ENCODE measurements at regions not wholly inside any gene's neighbourhood (a gene's known extent, or its start where the extent isn't known, plus 50 kb on each side); places are given as distances from the start of the nearest gene placed in this dataset.
A peak's percentile ranks its signal among the peaks of the same experiment; 100 is the strongest.

- DNase-seq (ENCODE audit: low spot score) = no peak
Observed at GRCh38 chr11:32039149-32039548, 51.7 kb upstream of the RCN1 start.

GRCh38 chr11:32034680-32035079 lies 56.2 kb upstream of the RCN1 start:
- no peak for DNase-seq (ENCODE audit: low spot score)

DNA sequence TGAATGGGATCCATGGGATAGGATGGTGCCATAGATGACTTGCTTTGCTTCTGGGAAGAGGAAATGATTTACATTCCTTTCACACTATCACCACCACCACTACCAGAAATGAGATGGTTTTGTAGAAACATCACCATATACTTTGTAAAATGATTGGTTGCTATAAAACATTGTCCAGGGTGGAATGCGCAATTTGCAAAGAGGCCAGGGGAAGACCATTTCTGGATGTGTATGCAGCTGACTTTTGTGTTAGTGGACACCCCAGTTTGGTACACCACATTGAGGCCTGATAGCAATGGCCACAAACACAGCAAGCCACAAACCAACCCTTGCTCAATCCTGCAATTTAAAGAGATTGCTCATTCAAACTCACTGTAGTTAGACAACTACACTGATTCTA lies 56.7 kb upstream of the RCN1 start:
- no peak for DNase-seq (ENCODE audit: low spot score)

GRCh38 chr11:32033491-32033890 lies 57.4 kb upstream of the RCN1 start:
- DNase-seq (ENCODE audit: low spot score) = no peak

DNA sequence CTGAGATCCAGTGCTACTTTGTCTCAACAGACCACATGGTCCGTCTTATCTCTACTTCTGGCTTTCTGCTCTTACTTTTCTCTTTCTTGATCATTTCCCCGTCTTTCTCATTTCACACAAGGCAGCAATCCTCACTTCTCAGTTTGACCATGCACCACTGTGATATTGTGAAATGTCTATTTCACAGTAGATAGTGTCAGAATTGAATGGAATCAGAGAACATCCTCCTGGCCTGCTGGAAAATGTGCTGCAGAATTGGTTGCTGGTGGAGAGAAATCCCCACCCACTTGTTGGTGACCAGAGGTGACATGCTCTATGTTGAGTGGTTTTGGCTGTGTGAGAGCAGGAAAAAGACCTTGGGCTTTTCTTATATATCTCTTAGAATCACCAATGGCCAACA lies 57.8 kb upstream of the RCN1 start:
- no peak for DNase-seq (ENCODE audit: low spot score)

DNA sequence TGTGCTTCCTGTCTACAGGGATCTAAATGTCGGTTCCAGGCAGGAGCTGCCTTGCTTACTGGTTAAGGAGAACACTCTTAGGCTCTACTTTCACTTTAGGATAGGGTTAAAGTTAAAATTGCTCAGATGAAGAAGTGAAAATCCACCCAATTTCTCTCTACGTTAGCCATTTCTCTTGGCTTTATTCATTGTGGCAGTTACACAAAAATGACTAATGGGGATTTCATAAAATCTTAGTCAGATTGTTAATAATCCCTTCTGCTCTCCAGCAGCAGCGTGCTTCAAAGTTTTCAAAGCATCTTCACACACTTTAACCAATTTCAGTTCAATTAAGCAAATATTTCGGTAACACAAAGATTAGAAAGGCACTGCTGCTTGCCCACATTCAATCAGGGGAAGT lies 58.4 kb upstream of the RCN1 start:
- no peak for DNase-seq (ENCODE audit: low spot score)

DNA sequence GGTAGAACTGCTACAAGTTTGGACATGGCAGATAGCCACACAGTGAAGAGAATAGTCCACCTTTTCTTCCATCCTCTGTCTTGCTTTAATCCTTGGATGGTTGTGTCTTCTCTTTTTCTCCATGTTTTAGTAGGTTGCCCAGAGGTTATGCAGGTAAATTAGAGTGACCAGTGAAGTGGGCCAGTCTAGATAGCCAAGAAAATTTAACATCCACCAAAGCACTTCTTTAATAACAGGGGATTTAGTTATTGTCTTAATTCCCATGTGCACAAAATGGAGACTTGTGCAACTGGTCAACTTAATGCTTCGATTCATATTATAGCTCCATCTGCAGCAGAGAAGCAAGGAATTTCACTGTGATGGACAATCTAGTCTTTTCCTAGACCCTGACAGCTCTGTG lies 58.8 kb upstream of the RCN1 start:
- no peak for DNase-seq (ENCODE audit: low spot score)

- no peak for DNase-seq (ENCODE audit: low spot score)
Observed at GRCh38 chr11:32030875-32031503, 59.9 kb upstream of the RCN1 start.

DNA sequence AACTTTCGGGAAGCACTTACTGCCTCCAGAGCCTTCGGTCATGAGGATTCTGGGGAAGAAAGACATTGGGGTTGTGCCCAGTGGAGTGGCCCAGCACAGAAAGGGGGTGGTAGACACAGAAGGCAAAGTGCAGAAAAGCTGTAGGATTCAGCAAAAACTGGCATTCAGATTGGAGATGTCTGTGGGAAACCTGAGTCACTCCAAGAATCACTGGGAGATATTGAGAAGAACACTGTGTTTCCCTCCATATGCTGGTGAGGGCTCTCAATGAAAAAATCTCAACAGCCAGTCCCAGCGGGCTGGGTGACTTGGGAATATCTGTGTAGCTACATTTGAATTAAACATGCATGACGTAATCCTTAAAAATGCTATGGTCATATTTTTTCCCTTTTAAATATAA lies 61.2 kb upstream of the RCN1 start:
- no peak for DNase-seq (ENCODE audit: low spot score)

- DNase-seq (ENCODE audit: low spot score) = no peak
Observed at GRCh38 chr11:32028201-32028600, 62.7 kb upstream of the RCN1 start.

DNA sequence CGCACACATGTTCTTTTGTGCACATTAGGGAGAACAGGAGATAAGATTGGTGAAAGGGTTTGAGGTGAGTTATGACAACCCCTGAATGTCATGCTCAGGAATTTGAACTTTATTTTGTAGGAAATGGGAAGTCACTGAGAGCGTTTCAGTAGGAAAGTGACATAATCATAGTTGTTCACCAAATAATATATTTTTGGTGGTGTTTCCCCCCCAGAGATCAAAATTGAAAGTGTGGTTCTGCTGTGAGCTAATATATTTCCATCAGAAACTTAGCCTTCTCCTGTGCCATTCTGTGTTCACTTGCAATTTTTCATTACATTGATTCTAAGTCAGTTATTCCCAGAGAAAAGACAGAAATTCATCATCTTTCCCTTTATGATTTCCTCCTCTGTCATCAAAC lies 64.1 kb upstream of the RCN1 start:
- DNase-seq (ENCODE audit: low spot score) = no peak

GRCh38 chr11:32024948-32025347 lies 65.9 kb upstream of the RCN1 start:
- no peak for DNase-seq (ENCODE audit: low spot score)

GRCh38 chr11:32023370-32024305 lies 67.2 kb upstream of the RCN1 start:
- no peak for DNase-seq (ENCODE audit: low spot score)

DNA sequence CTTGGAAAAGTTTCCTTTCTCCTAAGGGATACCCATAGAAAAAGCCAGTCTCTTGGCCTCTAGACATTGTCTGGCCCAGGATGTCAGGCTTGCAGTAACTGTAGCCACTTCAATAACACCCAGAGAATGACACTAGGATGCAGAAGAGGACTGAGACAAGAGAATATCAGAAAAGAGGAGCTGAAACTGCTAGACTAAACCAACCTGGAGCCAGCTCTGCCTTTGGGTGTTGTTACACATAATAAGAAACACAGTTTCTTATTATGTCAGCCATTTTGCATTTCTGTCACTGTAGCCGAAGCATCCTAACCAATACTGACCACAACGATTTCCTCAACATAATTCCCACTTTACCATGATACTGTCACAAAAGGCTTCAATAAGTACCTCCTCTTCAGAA lies 72.2 kb upstream of the RCN1 start:
- no peak for DNase-seq (ENCODE audit: low spot score)

GRCh38 chr11:32016111-32016510 lies 74.8 kb upstream of the RCN1 start:
- no peak for DNase-seq (ENCODE audit: low spot score)

- no peak for DNase-seq (ENCODE audit: low spot score)
Observed at GRCh38 chr11:32015427-32015826, 75.4 kb upstream of the RCN1 start.

DNA sequence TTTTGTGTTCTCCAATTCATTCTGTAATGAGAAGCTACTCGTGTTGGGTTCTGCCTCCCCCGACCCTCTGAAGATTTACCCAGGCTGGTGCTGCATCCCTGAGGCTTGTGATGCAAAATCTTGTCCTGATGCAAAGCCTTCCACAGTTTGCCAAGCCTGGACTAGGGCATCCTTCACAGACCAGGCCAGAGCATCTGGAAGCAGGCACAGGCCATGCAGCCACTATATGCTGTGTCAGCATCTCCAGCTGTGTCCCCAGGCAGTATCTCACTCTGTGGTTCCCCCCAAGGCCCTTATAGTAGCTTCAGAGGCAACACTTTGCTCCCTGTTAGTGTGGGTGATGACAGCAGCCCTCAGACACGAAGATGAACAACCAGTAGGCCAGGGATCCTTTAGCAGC lies 77.3 kb upstream of the RCN1 start:
- DNase-seq (ENCODE audit: low spot score) = no peak

GRCh38 chr11:32012049-32012448 lies 78.8 kb upstream of the RCN1 start:
- no peak for DNase-seq (ENCODE audit: low spot score)

GRCh38 chr11:32008880-32009551 lies 81.9 kb upstream of the RCN1 start:
- no peak for DNase-seq (ENCODE audit: low spot score)

DNA sequence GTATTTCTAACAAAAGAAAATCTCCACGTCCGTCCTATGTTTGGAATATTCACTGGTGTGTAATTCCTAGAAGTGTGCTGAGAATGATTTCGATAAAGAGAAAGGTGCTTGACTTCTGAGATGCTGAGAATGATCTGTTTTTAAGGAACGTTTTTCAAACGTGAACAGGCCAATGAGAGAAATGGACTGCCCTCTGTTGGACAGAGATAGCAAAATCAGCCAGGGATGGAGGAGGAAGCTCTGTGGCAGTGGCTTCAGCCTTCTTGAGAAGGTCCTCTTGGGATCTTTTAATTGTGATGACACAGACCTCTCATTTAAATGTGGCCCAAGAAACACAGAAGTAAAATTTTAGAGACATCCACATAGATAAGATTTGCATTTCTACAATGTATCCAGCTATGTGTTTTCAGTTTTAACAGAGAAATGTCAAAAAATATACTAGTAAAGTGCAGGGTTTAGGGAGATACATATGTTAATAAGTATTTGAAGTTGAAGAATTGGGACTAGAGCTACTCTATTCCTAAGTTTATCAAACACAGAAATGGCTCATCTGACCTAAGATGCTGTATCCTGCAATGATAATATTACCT lies 84.0 kb upstream of the RCN1 start:
- peak; percentile 71 for DNase-seq (ENCODE audit: low spot score)

GRCh38 chr11:32005786-32006416 lies 85.0 kb upstream of the RCN1 start:
- DNase-seq (ENCODE audit: low spot score) = no peak

- DNase-seq (ENCODE audit: low spot score) = no peak
Observed at GRCh38 chr11:32003335-32003734, 87.5 kb upstream of the RCN1 start.

Data from NAMALWA (cell line).